ENCODE measurements at regions not wholly inside any gene's neighbourhood (a gene's known extent, or its start where the extent isn't known, plus 50 kb on each side); places are given as distances from the start of the nearest gene placed in this dataset.
"Not testable (repeated sequence)": the region's sequence is repeated elsewhere in the genome, so short reads cannot be mapped to it uniquely, and the experiment has no call there.

DNA sequence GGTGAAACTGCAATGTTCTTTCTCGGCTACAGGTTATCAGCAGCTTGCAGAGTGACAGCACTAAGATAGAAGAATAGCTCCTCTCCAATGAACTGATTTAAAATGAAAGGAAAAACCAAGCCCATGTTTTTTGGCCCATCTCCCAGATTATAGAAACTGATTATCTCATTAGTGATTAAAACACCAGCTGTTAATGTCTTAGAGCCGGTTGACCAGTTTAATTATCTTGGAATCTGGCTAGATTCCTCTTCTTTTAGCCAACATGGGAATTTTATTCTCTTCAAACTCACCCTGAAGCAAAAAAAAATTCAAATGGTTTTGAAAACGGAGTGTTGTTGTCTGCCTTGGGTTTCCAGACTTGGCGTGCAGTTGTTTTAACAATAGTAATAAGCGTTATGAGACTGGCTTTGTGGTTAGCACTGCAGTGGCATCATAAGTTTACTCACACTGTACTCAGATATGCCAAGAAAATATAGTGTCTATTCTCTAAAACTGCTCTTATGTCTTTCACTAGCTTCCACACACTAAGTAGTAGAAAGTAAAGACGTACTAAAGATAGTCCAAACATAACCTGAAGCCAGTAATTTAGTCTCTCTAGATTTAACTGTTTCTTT, 665.3 kb downstream of the STK39 start:
- Histone ChIP-seq H3K27ac (no peak overlapping the region), H3K4me1 (no peaks in the 10 kb centered on the region), H3K4me3 (no peak overlapping the region), H3K36me3 (no peaks in the 10 kb centered on the region), H3K27me3 (no peaks in the 10 kb centered on the region), H3K9me3 (no peaks in the 10 kb centered on the region)
- TF ChIP-seq POLR2A (IDR thresholded peaks at IDR 0.05) (no peak), CTCF (IDR thresholded peaks at IDR 0.05) (no peak)
- DNase-seq, result no peak
- intact Hi-C loops (cut with DNase I; ENCODE audit: low total_unique reads), result no loop called here

DNA sequence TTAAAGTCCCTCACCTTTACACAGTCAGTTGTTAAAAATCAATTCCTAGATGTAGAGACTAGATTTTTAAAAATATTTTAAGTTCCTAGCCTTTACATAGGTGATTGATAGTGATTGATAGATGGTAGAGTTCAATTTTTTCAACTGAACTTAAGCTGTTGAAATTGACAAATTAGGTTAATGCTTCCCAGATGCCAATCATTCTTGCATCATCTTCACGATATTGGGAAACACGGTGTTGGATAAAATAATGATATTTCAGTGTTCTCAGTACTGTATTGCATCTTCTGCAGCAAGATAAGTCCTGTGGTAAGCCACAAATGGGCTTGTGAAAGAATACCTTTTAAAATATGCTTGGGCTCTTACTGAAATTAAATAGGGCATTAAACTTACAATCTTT, 667.6 kb downstream of the STK39 start:
- no peak for DNase-seq
- intact Hi-C loops (cut with DNase I; ENCODE audit: low total_unique reads), result no loop called here
- Histone ChIP-seq H3K9me3 (no peaks in the 10 kb centered on the region), H3K4me3 (no peak overlapping the region), H3K36me3 (no peaks in the 10 kb centered on the region), H3K4me1 (no peaks in the 10 kb centered on the region), H3K27me3 (no peaks in the 10 kb centered on the region), H3K27ac (no peak overlapping the region)
- TF ChIP-seq POLR2A (IDR thresholded peaks at IDR 0.05), result no peak
- no peak for TF ChIP-seq CTCF (IDR thresholded peaks at IDR 0.05)

DNA sequence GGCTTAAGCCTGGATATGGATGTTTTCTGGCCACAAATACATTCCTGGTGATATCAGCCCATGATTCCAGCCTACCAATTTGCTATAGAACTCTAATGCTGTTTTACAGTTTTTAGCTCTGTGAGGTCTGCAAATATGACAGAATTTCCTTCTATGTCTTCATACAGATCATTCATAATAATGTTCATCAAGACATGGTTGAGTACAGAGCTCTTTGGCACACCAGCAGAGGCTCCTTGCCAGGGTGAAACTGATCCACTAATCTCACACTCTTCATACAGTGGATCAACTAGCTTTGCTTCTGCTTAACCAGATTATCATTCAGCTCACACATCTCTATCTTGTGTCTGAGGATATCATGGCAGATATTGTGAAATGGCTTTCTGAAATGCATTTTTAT, 672.1 kb downstream of the STK39 start:
- Histone ChIP-seq H3K27ac (no peak overlapping the region), H3K4me3 (no peak overlapping the region), H3K36me3 (no peaks in the 10 kb centered on the region), H3K4me1 (no peaks in the 10 kb centered on the region), H3K9me3 (no peaks in the 10 kb centered on the region), H3K27me3 (no peaks in the 10 kb centered on the region)
- intact Hi-C loops (cut with DNase I; ENCODE audit: low total_unique reads), result no loop called here
- no peak for TF ChIP-seq CTCF (IDR thresholded peaks at IDR 0.05)
- TF ChIP-seq POLR2A (IDR thresholded peaks at IDR 0.05), result no peak
- no peak for DNase-seq

GRCh38 chr2:167572883-167573619, 674.3 kb downstream of the STK39 start:
- TF ChIP-seq POLR2A (IDR thresholded peaks at IDR 0.05) (no peak), CTCF (IDR thresholded peaks at IDR 0.05) (no peak)
- no peak for DNase-seq
- intact Hi-C loops (cut with DNase I; ENCODE audit: low total_unique reads), result no loop called here
- H3K9me3 ChIP-seq, result no peaks in the 10 kb centered on the region
- no peaks in the 10 kb centered on the region for H3K4me1 ChIP-seq
- no peak overlapping the region for H3K27ac ChIP-seq
- H3K36me3 ChIP-seq, result no peaks in the 10 kb centered on the region
- no peak overlapping the region for H3K4me3 ChIP-seq
- H3K27me3 ChIP-seq, result no peaks in the 10 kb centered on the region

GRCh38 chr2:167570370-167570769, 677.0 kb downstream of the STK39 start:
- H3K4me1 ChIP-seq, result no peaks in the 10 kb centered on the region
- TF ChIP-seq CTCF (IDR thresholded peaks at IDR 0.05) (no peak), POLR2A (IDR thresholded peaks at IDR 0.05) (no peak)

GRCh38 chr2:167563885-167564619, 675.8 kb downstream of the XIRP2 start:
- not testable (repeated sequence) for H3K4me3 ChIP-seq, DNase-seq, H3K4me1 ChIP-seq

More at GRCh38 chr2:167570370-167570769, 677.0 kb downstream of the STK39 start:
- Histone ChIP-seq H3K27ac (no peak overlapping the region), H3K36me3 (no peaks in the 10 kb centered on the region), H3K27me3 (no peaks in the 10 kb centered on the region), H3K9me3 (no peaks in the 10 kb centered on the region), H3K4me3 (no peak overlapping the region)
- intact Hi-C loops (cut with DNase I; ENCODE audit: low total_unique reads), result no loop called here
- DNase-seq, result no peak

DNA sequence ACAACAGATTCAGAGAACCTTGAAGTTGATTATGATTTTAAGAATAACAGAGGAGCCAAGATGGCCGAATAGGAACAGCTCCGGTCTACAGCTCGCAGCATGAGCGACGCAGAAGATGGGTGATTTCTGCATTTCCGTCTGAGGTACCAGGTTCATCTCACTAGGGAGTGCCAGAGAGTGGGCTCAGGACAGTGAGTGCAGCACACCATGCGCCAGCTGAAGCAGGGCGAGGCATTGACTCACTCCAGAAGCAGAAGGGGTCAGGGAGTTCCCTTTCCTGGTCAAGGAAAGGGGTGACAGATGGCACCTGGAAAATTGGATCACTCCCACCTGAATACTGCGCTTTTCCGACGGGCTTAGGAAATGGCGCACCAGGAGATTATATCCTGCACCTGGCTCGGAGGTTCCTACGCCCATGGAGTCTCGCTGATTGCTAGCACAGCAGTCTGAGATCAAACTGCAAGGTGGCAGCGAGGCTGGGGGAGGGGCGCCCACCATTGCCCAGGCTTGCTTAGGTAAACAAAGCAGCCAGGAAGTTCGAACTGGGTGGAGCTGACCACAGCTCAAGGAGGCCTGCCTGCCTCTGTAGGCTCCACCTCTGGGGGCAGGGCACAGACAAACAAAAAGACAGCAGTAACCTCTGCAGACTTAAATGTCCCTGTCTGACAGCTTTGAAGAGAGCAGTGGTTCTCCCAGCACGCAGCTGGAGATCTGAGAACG, 670.2 kb downstream of the XIRP2 start:
- not testable (repeated sequence) for DNase-seq

More at GRCh38 chr2:167563885-167564619, 675.8 kb downstream of the XIRP2 start:
- H3K27me3 ChIP-seq; H3K27ac ChIP-seq; H3K9me3 ChIP-seq; H3K36me3 ChIP-seq; intact Hi-C loops (cut with DNase I; ENCODE audit: low total_unique reads): not testable (repeated sequence)

More for the DNA sequence above, 670.2 kb downstream of the XIRP2 start:
- H3K36me3 ChIP-seq; intact Hi-C loops (cut with DNase I; ENCODE audit: low total_unique reads); H3K27ac ChIP-seq; H3K4me1 ChIP-seq; H3K27me3 ChIP-seq; H3K9me3 ChIP-seq; H3K4me3 ChIP-seq: not testable (repeated sequence)
